Gastroesophageal sphincter (tissue), 4 donors: ENCODE measurements at regions not wholly inside any gene's neighbourhood (a gene's known extent, or its start where the extent isn't known, plus 50 kb on each side); places are given as distances from the start of the nearest gene placed in this dataset.
"Not testable (repeated sequence)": the region's sequence is repeated elsewhere in the genome, so short reads cannot be mapped to it uniquely, and the experiment has no call there.

ENCODE experiments used
- ATAC-seq: fragments of 150-250 bp; one replicate; pipeline ENCODE4 v1.9.1; 2016; ENCODE audit warnings: mild to moderate bottlenecking, moderate library complexity
- H3K27ac ChIP-seq, 4 donors: fragments of 200-600 bp; sonication (generic) in 3 of 4; 1 replicate in 3 of 4; 2 replicates in 1 of 4; pipeline ENCODE4 v1.5.1; 2016 to 2019
- H3K27me3 ChIP-seq: fragments of 200-600 bp; sonication (generic); one replicate; pipeline ENCODE4 v1.5.1; 2019
- H3K36me3 ChIP-seq, 2 donors: fragments of 200-600 bp; sonication (generic); one replicate each; pipeline ENCODE4 v1.5.1; 2019; ENCODE audit warnings: control low read depth in 1 of 2
- H3K4me1 ChIP-seq, 3 donors: fragments of 200-600 bp; sonication (generic); 1 replicate in 2 of 3; 2 replicates in 1 of 3; pipeline ENCODE4 v1.5.1; 2016 to 2019; ENCODE audit warnings: control low read depth in 2 of 3
- H3K4me3 ChIP-seq, 2 donors: fragments of 200-600 bp; sonication (generic); one replicate each; pipeline ENCODE4 v1.5.1; 2019; ENCODE audit warnings: mild to moderate bottlenecking in 1 of 2, moderate library complexity in 1 of 2
- H3K9me3 ChIP-seq, 3 donors: fragments of 200-600 bp; sonication (generic); one replicate each; pipeline ENCODE4 v1.5.1; 2017 to 2019; ENCODE audit warnings: control low read depth in 2 of 3
- WGBS, 2 donors: methylation state at CpG; one replicate each; pipeline ENCODE4 v1.1.5; 2018; ENCODE audit warnings: low coverage in 1 of 2; 5-methylcytosine and 5-hydroxymethylcytosine counted together

GRCh38 chrX:92873359-92874055, 799.9 kb downstream of the NAP1L3 start:
- not testable (repeated sequence) for H3K4me1 ChIP-seq, ATAC-seq, H3K9me3 ChIP-seq, H3K36me3 ChIP-seq, H3K27ac ChIP-seq, H3K27me3 ChIP-seq, H3K4me3 ChIP-seq
- 54 to 100% methylated on average over 1 to 3 of the region's 3 CpGs for WGBS, 2 donors

GRCh38 chrX:92849998-92850397, 823.4 kb downstream of the NAP1L3 start:
- not testable (repeated sequence) for ATAC-seq, H3K27me3 ChIP-seq, H3K36me3 ChIP-seq, H3K27ac ChIP-seq, H3K9me3 ChIP-seq, H3K4me3 ChIP-seq, H3K4me1 ChIP-seq
- 43 to 60% methylated on average over 1 to 2 of the region's 3 CpGs for WGBS, 2 donors

- H3K4me1 ChIP-seq, H3K27me3 ChIP-seq, H3K9me3 ChIP-seq, H3K27ac ChIP-seq, ATAC-seq, H3K4me3 ChIP-seq, H3K36me3 ChIP-seq: not testable (repeated sequence)
- 83 to 100% methylated on average over 1 of the region's 2 CpGs for WGBS, 2 donors
Observed at GRCh38 chrX:92843920-92844319, 829.5 kb downstream of the NAP1L3 start.

- not testable (repeated sequence) for H3K27me3 ChIP-seq, H3K4me3 ChIP-seq, H3K4me1 ChIP-seq, H3K27ac ChIP-seq, ATAC-seq, H3K9me3 ChIP-seq, H3K36me3 ChIP-seq
- WGBS, 2 donors, result 0 to 33% methylated on average over 1 of the region's 2 CpGs
Observed at GRCh38 chrX:92832750-92833149, 840.6 kb downstream of the NAP1L3 start.

- not testable (repeated sequence) for ATAC-seq, H3K27ac ChIP-seq, H3K36me3 ChIP-seq, H3K27me3 ChIP-seq, H3K9me3 ChIP-seq, H3K4me1 ChIP-seq
- 68 to 73% methylated on average over 2 to 6 of the region's 6 CpGs for WGBS, 2 donors
- peak overlapping the region in 1 of 2 donors; percentile 16 for H3K4me3 ChIP-seq
Observed at GRCh38 chrX:92830083-92830482, 843.3 kb downstream of the NAP1L3 start.

- H3K9me3 ChIP-seq, H3K4me3 ChIP-seq, ATAC-seq, H3K4me1 ChIP-seq, H3K27ac ChIP-seq, H3K36me3 ChIP-seq, H3K27me3 ChIP-seq: not testable (repeated sequence)
- no CpG with 5 or more reads among the region's 30 CpGs for WGBS, 2 donors
Observed at GRCh38 chrX:92821580-92822152, 851.7 kb downstream of the NAP1L3 start.

GRCh38 chrX:92792080-92792479, 881.3 kb downstream of the NAP1L3 start:
- not testable (repeated sequence) for ATAC-seq, H3K27ac ChIP-seq, H3K4me1 ChIP-seq, H3K36me3 ChIP-seq, H3K27me3 ChIP-seq, H3K4me3 ChIP-seq, H3K9me3 ChIP-seq
- WGBS, 2 donors, result 58 to 88% methylated on average over 1 of the region's 1 CpG

DNA sequence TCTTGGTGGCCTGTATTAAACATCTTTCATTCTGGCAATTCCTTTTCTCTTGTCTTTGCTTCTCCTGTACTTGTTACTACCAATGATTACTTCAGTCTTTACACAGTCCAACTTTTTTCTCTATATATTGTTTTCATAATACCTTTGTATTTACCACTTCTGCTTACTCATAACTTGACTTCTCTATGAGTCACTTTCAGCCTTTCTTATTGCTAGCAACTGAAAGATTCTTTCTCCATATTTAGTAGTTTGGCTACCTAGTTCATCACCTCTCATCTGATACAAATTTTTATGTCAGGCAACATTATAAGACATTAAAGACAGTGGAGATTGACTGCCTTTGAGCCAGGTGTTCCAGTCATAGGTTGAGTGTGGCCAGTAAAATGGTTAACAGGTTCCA, 893.3 kb downstream of the NAP1L3 start:
- ATAC-seq, H3K4me1 ChIP-seq, H3K36me3 ChIP-seq, H3K27me3 ChIP-seq, H3K4me3 ChIP-seq, H3K9me3 ChIP-seq, H3K27ac ChIP-seq: not testable (repeated sequence)

DNA sequence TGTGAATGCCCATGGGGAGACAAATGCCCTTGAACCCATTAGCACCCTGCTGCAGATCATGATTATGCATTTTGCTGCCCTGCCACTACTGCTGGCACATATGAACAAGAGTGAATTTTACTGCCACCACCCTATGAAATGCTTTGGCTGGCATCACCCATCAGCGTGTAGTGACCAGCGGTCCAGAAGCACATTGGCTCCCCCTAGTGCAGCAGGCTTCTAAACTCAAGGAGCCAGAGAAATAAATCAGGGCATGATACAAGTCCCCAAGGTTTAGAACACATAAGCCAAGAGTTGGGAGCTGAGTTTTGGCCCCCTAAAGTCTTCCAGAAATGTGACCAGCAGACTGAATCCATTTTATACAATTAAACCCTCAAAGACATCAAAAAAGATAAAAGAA, 899.4 kb downstream of the NAP1L3 start:
- H3K27me3 ChIP-seq, H3K9me3 ChIP-seq, H3K27ac ChIP-seq, H3K4me3 ChIP-seq, H3K4me1 ChIP-seq, ATAC-seq, H3K36me3 ChIP-seq: not testable (repeated sequence)
- WGBS, 2 donors, result no CpG with 5 or more reads among the region's 2 CpGs

DNA sequence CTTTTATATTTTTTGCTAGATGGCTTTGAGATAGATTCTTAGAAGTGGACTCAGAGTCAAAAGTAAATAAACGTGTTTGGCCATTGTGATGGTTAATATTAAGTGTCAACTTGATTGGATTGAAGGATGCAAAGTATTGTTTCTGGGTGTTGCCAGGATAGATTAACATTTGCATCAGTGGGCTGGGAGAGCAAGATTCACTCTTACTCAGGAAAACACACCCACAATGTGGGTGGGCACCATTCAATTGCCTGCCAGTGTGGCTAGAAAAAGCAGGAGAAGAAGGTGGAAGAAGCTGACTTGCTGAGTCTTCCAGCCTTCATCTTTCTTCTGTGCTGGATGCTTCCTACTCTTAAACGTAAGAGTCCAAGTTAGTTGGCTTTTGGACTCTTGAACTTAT, 912.4 kb downstream of the NAP1L3 start:
- no CpG with 5 or more reads among the region's 2 CpGs for WGBS, 2 donors
- H3K4me3 ChIP-seq, H3K27ac ChIP-seq, H3K27me3 ChIP-seq, H3K4me1 ChIP-seq, ATAC-seq, H3K9me3 ChIP-seq, H3K36me3 ChIP-seq: not testable (repeated sequence)
